GM12891 (cell line): ENCODE measurements at regions not wholly inside any gene's neighbourhood (a gene's known extent, or its start where the extent isn't known, plus 50 kb on each side); places are given as distances from the start of the nearest gene placed in this dataset.

Experiments used
- PAX5 ChIP-seq: IDR thresholded peaks from 2 replicates; pipeline ENCODE4 v1.6.1; 2011; ENCODE audit warnings: low read length, moderate library complexity, mild to moderate bottlenecking; ENCODE audit not compliant: insufficient read depth, severe bottlenecking
- POLR2A ChIP-seq: IDR thresholded peaks from 2 replicates; pipeline ENCODE4 v1.6.1; 2011; ENCODE audit warnings: low read depth, low read length, control low read depth
- POLR2AphosphoS5 ChIP-seq: IDR thresholded peaks from 2 replicates; pipeline ENCODE4 v1.6.1; 2011; ENCODE audit warnings: low read depth, low read length, control low read depth
- POU2F2 ChIP-seq: IDR thresholded peaks from 2 replicates; pipeline ENCODE4 v1.6.1; 2011; ENCODE audit warnings: low read depth, mild to moderate bottlenecking, control low read depth, low read length, moderate library complexity
- SPI1 ChIP-seq: IDR thresholded peaks from 2 replicates; pipeline ENCODE4 v1.6.1; 2011; ENCODE audit warnings: low read depth, low read length, control low read depth
- TAF1 ChIP-seq: IDR thresholded peaks from 2 replicates; pipeline ENCODE4 v1.6.1; 2011; ENCODE audit warnings: low read depth, low read length, control low read depth

DNA sequence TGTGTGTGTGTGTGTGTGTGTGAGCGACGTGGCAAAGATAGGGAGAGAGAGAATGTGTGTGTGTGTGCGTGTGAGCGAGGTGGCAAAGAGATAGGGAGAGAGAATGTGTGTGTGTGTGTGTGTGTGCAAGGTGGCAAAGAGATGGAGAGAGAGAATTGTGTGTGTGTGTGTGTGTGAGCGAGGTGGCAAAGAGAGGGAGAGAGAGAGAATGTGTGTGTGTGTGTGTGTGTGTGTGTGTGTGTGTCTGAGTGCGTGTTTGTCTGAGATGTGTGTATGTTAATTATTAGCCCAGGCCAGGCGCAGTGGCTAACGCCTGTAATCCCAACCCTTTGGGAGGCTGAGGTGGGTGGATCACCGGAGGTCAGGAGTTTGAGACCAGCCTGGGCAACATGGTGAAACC, 154.6 kb upstream of the RGMA start:
- TF ChIP-seq TAF1 (no peak), POLR2AphosphoS5 (no peak), POLR2A (no peak), SPI1 (no peak), PAX5 (no peak), POU2F2 (no peak)
